IMR-90 (cell line): ENCODE measurements at regions not wholly inside any gene's neighbourhood (a gene's known extent, or its start where the extent isn't known, plus 50 kb on each side); places are given as distances from the start of the nearest gene placed in this dataset.

Experiments used
- ATAC-seq: fragments of 200-7000 bp; cut with Tn5 transposase; 2 replicates; pipeline ENCODE4 v1.9.1; 2020; ENCODE audit warnings: low read depth, mild to moderate bottlenecking, moderate library complexity
- BruUV-seq: library from RNA; stranded (reverse); fragments of 400-500 nt; replicated peaks from 2 replicates; lab custom pipeline; 2021; lab: Mats Ljungman, UMichigan
- CTCF ChIA-PET: fragments of 300-600 bp; formaldehyde crosslinking; extraction: SDS; loops from one replicate; lab custom pipeline; 2021; ENCODE audit warnings: antibody characterized with exemption; lab: Yijun Ruan, JAX
- POLR2A ChIA-PET: fragments of 300-600 bp; sonication (Branson Sonifier 250); formaldehyde crosslinking; loops from one replicate; lab custom pipeline; 2022; ENCODE audit warnings: antibody characterized with exemption; ENCODE audit not compliant: unreplicated experiment; lab: Charles Lee
- DNase-seq: peaks from one replicate; pipeline ENCODE4 v3.0.0; 2013
- H2AFZ ChIP-seq: replicated peaks from 2 replicates; pipeline ENCODE3; 2013; ENCODE audit warnings: low read length, mild to moderate bottlenecking; ENCODE audit not compliant: poor library complexity
- H2AK5ac ChIP-seq: 2 replicates; pipeline ENCODE4 v1.6.1; 2013; ENCODE audit warnings: low read depth, low read length, inconsistent platforms
- H2AK9ac ChIP-seq: replicated peaks from 2 replicates; pipeline ENCODE3; 2013; ENCODE audit warnings: mild to moderate bottlenecking, low read depth, low read length, moderate library complexity; ENCODE audit not compliant: poor library complexity
- H2BK120ac ChIP-seq: 2 replicates; pipeline ENCODE4 v1.6.1; 2013; ENCODE audit warnings: low read depth, low read length, inconsistent platforms
- H2BK15ac ChIP-seq: 3 replicates; pipeline ENCODE4 v1.6.1; 2013; ENCODE audit warnings: low read depth, low read length, inconsistent platforms
- H2BK20ac ChIP-seq: 2 replicates; pipeline ENCODE4 v1.6.1; 2013; ENCODE audit warnings: low read depth, mild to moderate bottlenecking, inconsistent platforms, low read length, moderate library complexity
- H2BK5ac ChIP-seq: 2 replicates; pipeline ENCODE4 v1.6.1; 2013; ENCODE audit warnings: mild to moderate bottlenecking, low read depth, low read length, inconsistent platforms; ENCODE audit not compliant: poor library complexity, severe bottlenecking
- H3K14ac ChIP-seq: replicated peaks from 2 replicates; pipeline ENCODE4 v1.6.1; 2013; ENCODE audit warnings: low read depth, low read length, inconsistent platforms
- H3K18ac ChIP-seq: 2 replicates; pipeline ENCODE4 v1.6.1; 2013; ENCODE audit warnings: low read depth, low read length, control low read depth
- H3K23ac ChIP-seq: 2 replicates; pipeline ENCODE4 v1.6.1; 2013; ENCODE audit warnings: low read depth, low read length, inconsistent platforms
- H3K27ac ChIP-seq: 2 replicates; pipeline ENCODE4 v1.5.1; 2013; ENCODE audit warnings: mild to moderate bottlenecking, control low read depth, low read length; ENCODE audit not compliant: insufficient read depth
- H3K27me3 ChIP-seq: 2 replicates; pipeline ENCODE4 v1.6.1; 2013; ENCODE audit warnings: low read length; ENCODE audit not compliant: control insufficient read depth, insufficient read depth
- H3K36me3 ChIP-seq: 2 replicates; pipeline ENCODE4 v1.6.1; 2013; ENCODE audit warnings: low read length, mixed read lengths; ENCODE audit not compliant: control insufficient read depth, insufficient read depth
- H3K4ac ChIP-seq: 2 replicates; pipeline ENCODE4 v1.6.1; 2013; ENCODE audit warnings: low read depth, low read length, inconsistent platforms
- H3K4me1 ChIP-seq: 2 replicates; pipeline ENCODE4 v1.6.1; 2013; ENCODE audit warnings: low read length, mixed read lengths; ENCODE audit not compliant: control insufficient read depth, insufficient read depth
- H3K4me2 ChIP-seq: 2 replicates; pipeline ENCODE4 v1.6.1; 2013; ENCODE audit warnings: low read depth, mild to moderate bottlenecking, control low read depth, low read length, moderate library complexity
- H3K4me3 ChIP-seq: 2 replicates; pipeline ENCODE4 v1.5.1; 2013; ENCODE audit warnings: low read depth, mild to moderate bottlenecking, control low read depth, low read length, moderate library complexity; ENCODE audit not compliant: insufficient read depth
- H3K56ac ChIP-seq: 2 replicates; pipeline ENCODE4 v1.6.1; 2013; ENCODE audit warnings: low read length, inconsistent platforms; ENCODE audit not compliant: insufficient read depth; ENCODE audit errors: extremely low read depth
- H3K79me1 ChIP-seq, 2 experiments: 2 replicates each; pipeline ENCODE4 v1.6.1; 2013; ENCODE audit warnings: low read length in 2 of 2, inconsistent platforms in 1 of 2, low read depth in 1 of 2
- H3K9ac ChIP-seq: 2 replicates; pipeline ENCODE4 v1.6.1; 2013; ENCODE audit warnings: low read depth, low read length, control low read depth
- H3K9me1 ChIP-seq: 2 replicates; pipeline ENCODE4 v1.6.1; 2013; ENCODE audit warnings: low read length, inconsistent platforms; ENCODE audit not compliant: insufficient read depth
- H3K9me3 ChIP-seq: 2 replicates; pipeline ENCODE4 v1.6.1; 2013; ENCODE audit warnings: low read length; ENCODE audit not compliant: control insufficient read depth, insufficient read depth
- H4K20me1 ChIP-seq: 2 replicates; pipeline ENCODE4 v1.6.1; 2013; ENCODE audit warnings: low read length, inconsistent platforms; ENCODE audit not compliant: insufficient read depth
- H4K5ac ChIP-seq: 2 replicates; pipeline ENCODE4 v1.6.1; 2013; ENCODE audit warnings: mild to moderate bottlenecking, low read depth, low read length, control low read depth
- H4K8ac ChIP-seq, 2 experiments: 2 replicates each; pipeline ENCODE4 v1.6.1; 2013; ENCODE audit warnings: low read depth in 2 of 2, low read length in 2 of 2, control low read depth in 1 of 2, inconsistent platforms in 1 of 2
- H4K91ac ChIP-seq: 2 replicates; pipeline ENCODE4 v1.6.1; 2013; ENCODE audit warnings: low read depth, low read length, inconsistent platforms; ENCODE audit not compliant: insufficient read depth
- ELK1 ChIP-seq: fragments of 150-350 bp; IDR thresholded peaks from 2 replicates; pipeline ENCODE4 v1.6.1; 2016; ENCODE audit warnings: low read depth, mild to moderate bottlenecking, low read length, moderate library complexity, borderline replicate concordance
- MAFK ChIP-seq: IDR thresholded peaks from 2 replicates; pipeline ENCODE4 v1.6.1; 2012; ENCODE audit warnings: low read depth, low read length, improper control_type of control experiment
- MAZ ChIP-seq: IDR thresholded peaks from 2 replicates; pipeline ENCODE4 v1.6.1; 2012; ENCODE audit warnings: low read depth, mild to moderate bottlenecking, low read length, improper control_type of control experiment, moderate library complexity, borderline replicate concordance
- WGBS, 2 experiments: methylation state at CpG; one replicate each; pipeline versions ENCODE4 v1.1.5 to v1.1.7; 2013; ENCODE audit warnings: missing lambda C conversion rate in 2 of 2; ENCODE audit not compliant: insufficient read length in 1 of 2; ENCODE audit errors: extremely low coverage in 2 of 2; 5-methylcytosine and 5-hydroxymethylcytosine counted together
- dilution Hi-C: fragments of 300-500 bp; cut with HindIII; formaldehyde crosslinking; loops from one replicate; pipeline ENCODE4 v1.14.3; 2018; ENCODE audit warnings: low sequenced_read_pairs; ENCODE audit not compliant: unreplicated experiment
- in situ Hi-C: fragments of 300-500 bp; cut with MboI; formaldehyde crosslinking; loops from 3 replicates; pipeline ENCODE4 v1.14.3; 2019; ENCODE audit warnings: low sequenced_read_pairs, inconsistent platforms, mixed read lengths
- intact Hi-C: fragments of 100-400 bp; cut with micrococcal nuclease; formaldehyde crosslinking; loops from 2 replicates; pipeline ENCODE4 v1.10.0; 2022

- no peaks in the 10 kb centered on the region for H3K27me3 ChIP-seq
- no peaks in the 10 kb centered on the region for H3K9me1 ChIP-seq
- in situ Hi-C loops: no loop called here
- H3K9ac ChIP-seq: no peak overlapping the region
- TF ChIP-seq MAFK (no peak), ELK1 (no peak), MAZ (no peak)
- H4K91ac ChIP-seq: no peak overlapping the region
- ATAC-seq (no peak), DNase-seq (no peak)
- no peaks in the 10 kb centered on the region for H3K79me1 ChIP-seq
- H3K4me2 ChIP-seq: no peak overlapping the region
- no peaks in the 10 kb centered on the region for H4K20me1 ChIP-seq
- CTCF ChIA-PET: no interaction called here
- no TSS peak for BruUV-seq
- no peak overlapping the region for H4K5ac ChIP-seq
- H3K14ac ChIP-seq: no peak overlapping the region
- H2BK20ac ChIP-seq: no peak overlapping the region
- H2BK120ac ChIP-seq: no peak overlapping the region
- WGBS, 2 experiments: no CpG with 5 or more reads among the region's 6 CpGs
- H3K18ac ChIP-seq: no peak overlapping the region
- H2AFZ ChIP-seq: no peak overlapping the region
- POLR2A ChIA-PET: no interaction called here
- dilution Hi-C loops: no loop called here
- no peak overlapping the region for H2AK5ac ChIP-seq
- H3K27ac ChIP-seq: no peak overlapping the region
- no peak overlapping the region for H4K8ac ChIP-seq
- no peak overlapping the region for H2BK5ac ChIP-seq
- no peaks in the 10 kb centered on the region for H3K4me1 ChIP-seq
- intact Hi-C loops: no loop called here
- H3K56ac ChIP-seq: no peak overlapping the region
- H3K4me3 ChIP-seq: no peak overlapping the region
- H3K4ac ChIP-seq: no peak overlapping the region
- H3K23ac ChIP-seq: no peak overlapping the region
- H2AK9ac ChIP-seq: no peak overlapping the region
- no peaks in the 10 kb centered on the region for H3K36me3 ChIP-seq
- no peak overlapping the region for H2BK15ac ChIP-seq
- peaks cover 2% of the 10 kb centered on the region; the same call in 1 of the 2 replicates for H3K9me3 ChIP-seq
Measured at GRCh38 chr4:33518856-33519255, 2725.5 kb downstream of the ARAP2 start.
